Thymus (tissue), 11 donors: ENCODE measurements at regions not wholly inside any gene's neighbourhood (a gene's known extent, or its start where the extent isn't known, plus 50 kb on each side); places are given as distances from the start of the nearest gene placed in this dataset.

Experiments used
- DNase-seq, 9 donors: peaks; one replicate each; pipeline ENCODE4 v3.0.0-alpha.2; 2013; ENCODE audit warnings: low spot score in 9 of 9, low read depth in 6 of 9, missing footprints in 1 of 9
- H3K27ac ChIP-seq, 2 donors: one replicate each; pipeline ENCODE4 v1.5.1; 2013; ENCODE audit warnings: control low read depth in 1 of 2, low read depth in 1 of 2, low read length in 1 of 2, mild to moderate bottlenecking in 1 of 2, moderate library complexity in 1 of 2
- H3K27me3 ChIP-seq, 2 donors: one replicate each; pipeline ENCODE4 v1.5.1; 2013; ENCODE audit warnings: low read length in 1 of 2; ENCODE audit not compliant: control insufficient read depth in 2 of 2, insufficient read depth in 1 of 2
- H3K36me3 ChIP-seq, 2 donors: one replicate each; pipeline ENCODE4 v1.5.1; 2013; ENCODE audit warnings: low read length in 1 of 2, mild to moderate bottlenecking in 1 of 2, moderate library complexity in 1 of 2; ENCODE audit not compliant: control insufficient read depth in 2 of 2, insufficient read depth in 2 of 2
- H3K4me1 ChIP-seq, 2 donors: one replicate each; pipeline ENCODE4 v1.5.1; 2013; ENCODE audit warnings: low read length in 2 of 2; ENCODE audit not compliant: control insufficient read depth in 2 of 2, insufficient read depth in 2 of 2
- H3K4me3 ChIP-seq, 2 donors: one replicate each; pipeline ENCODE4 v1.5.1; 2013; ENCODE audit warnings: low read length in 2 of 2, control low read depth in 1 of 2, mild to moderate bottlenecking in 1 of 2
- H3K9me3 ChIP-seq, 2 donors: one replicate each; pipeline ENCODE4 v1.5.1; 2013; ENCODE audit warnings: low read length in 1 of 2, mild to moderate bottlenecking in 1 of 2; ENCODE audit not compliant: control insufficient read depth in 2 of 2, insufficient read depth in 1 of 2
- WGBS: extraction: QIAGEN DNeasy Blood & Tissue Kit; methylation state at CpG from one replicate; pipeline ENCODE4 v1.1.7; 2013; 5-methylcytosine and 5-hydroxymethylcytosine counted together
- donor health status: healthy.

- Histone ChIP-seq H3K27me3 (no peaks in the 10 kb centered on the region), H3K9me3 (no peaks in the 10 kb centered on the region), H3K4me3 (no peak overlapping the region), H3K36me3 (no peaks in the 10 kb centered on the region), H3K27ac (no peak overlapping the region), H3K4me1 (peaks cover 0 to under 1% of the 10 kb centered on the region in 2 donors)
- no peak for DNase-seq
Measured at GRCh38 chr5:74021126-74021525, 395.1 kb downstream of the ARHGEF28 start.

- WGBS = 85% methylated on average over 5 of the region's 5 CpGs
- no peaks in the 10 kb centered on the region for H3K27me3 ChIP-seq
- no peaks in the 10 kb centered on the region for H3K4me1 ChIP-seq
- H3K36me3 ChIP-seq = no peaks in the 10 kb centered on the region
- DNase-seq = no peak
- no peaks in the 10 kb centered on the region for H3K9me3 ChIP-seq
- H3K27ac ChIP-seq = no peak overlapping the region
- H3K4me3 ChIP-seq = no peak overlapping the region
Measured at GRCh38 chr5:74020503-74020902, 394.5 kb downstream of the ARHGEF28 start.

DNA sequence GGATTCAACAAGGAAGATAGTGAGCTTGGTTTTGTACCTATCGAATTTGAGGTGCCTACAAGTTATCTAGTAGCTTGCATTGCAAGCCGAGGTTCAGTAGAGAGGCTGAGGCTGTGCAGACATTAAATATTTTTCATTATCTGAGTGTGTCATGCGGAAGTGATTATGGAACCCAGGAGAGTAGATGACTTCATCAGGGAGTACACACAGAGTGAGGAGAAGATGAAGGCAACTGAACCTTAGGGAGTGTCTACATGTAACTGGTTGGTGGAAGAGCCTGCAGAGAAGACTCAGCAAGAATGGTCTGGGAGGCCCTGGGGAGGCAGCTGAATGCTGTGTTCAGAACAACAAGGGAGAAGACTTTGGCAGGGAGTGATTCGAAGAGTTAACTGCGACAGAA lies 393.9 kb downstream of the ARHGEF28 start:
- no peaks in the 10 kb centered on the region for H3K36me3 ChIP-seq
- no peaks in the 10 kb centered on the region for H3K4me1 ChIP-seq
- DNase-seq = no peak
- no peak overlapping the region for H3K4me3 ChIP-seq
- H3K9me3 ChIP-seq = no peaks in the 10 kb centered on the region
- no peak overlapping the region for H3K27ac ChIP-seq
- no peaks in the 10 kb centered on the region for H3K27me3 ChIP-seq
- 94% methylated on average over 5 of the region's 5 CpGs for WGBS

GRCh38 chr5:74017786-74018211 lies 391.8 kb downstream of the ARHGEF28 start:
- 91% methylated on average over 3 of the region's 3 CpGs for WGBS
- H3K4me1 ChIP-seq = no peaks in the 10 kb centered on the region
- no peak for DNase-seq
- no peak overlapping the region for H3K27ac ChIP-seq
- no peaks in the 10 kb centered on the region for H3K9me3 ChIP-seq
- H3K4me3 ChIP-seq = no peak overlapping the region
- H3K36me3 ChIP-seq = no peaks in the 10 kb centered on the region
- no peaks in the 10 kb centered on the region for H3K27me3 ChIP-seq

DNA sequence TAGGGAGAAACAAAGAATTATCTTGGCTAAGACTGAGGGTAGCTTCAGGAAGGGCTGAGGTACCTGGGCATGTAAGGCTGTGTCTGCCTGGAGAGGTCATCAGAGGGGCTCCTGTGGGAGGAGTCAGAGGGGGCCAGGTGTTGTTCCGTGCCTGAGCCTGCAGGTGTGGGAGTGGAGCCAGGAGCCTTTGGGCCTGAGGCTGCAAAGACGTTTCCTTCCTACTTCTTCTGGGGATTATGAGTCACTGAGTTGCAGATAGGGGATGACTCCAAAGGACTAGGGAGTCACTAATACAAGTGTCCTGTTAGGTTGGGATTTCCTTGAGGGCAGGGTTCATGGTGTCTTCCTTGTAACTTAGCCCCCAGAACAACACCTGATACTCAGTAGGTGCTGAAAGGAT lies 391.1 kb downstream of the ARHGEF28 start:
- Histone ChIP-seq H3K36me3 (no peaks in the 10 kb centered on the region), H3K27ac (no peak overlapping the region), H3K4me1 (no peaks in the 10 kb centered on the region), H3K4me3 (no peak overlapping the region), H3K9me3 (no peaks in the 10 kb centered on the region), H3K27me3 (no peaks in the 10 kb centered on the region)
- DNase-seq = no peak
- WGBS = 73% methylated on average over 2 of the region's 2 CpGs

DNA sequence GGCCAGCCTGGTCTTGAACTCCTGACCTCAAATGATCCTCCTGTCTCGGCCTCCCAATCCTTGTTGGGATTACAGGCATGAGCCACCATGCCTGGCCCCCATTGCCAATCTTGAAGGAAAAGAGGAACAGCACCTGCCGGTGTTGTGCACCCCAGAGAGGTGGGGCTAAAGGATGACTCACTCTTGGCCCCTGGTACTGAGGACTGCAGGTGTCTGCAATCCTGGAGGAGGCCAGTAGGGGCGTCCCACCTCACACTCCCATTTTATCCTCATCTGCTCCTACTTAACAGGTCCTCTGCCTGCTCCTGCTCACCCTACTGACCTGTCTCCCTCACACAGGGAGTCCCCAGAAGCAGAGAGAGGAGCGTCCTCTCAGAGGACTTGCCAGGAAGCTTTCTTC lies 390.4 kb downstream of the ARHGEF28 start:
- H3K4me3 ChIP-seq = no peak overlapping the region
- WGBS = 79% methylated on average over 4 of the region's 4 CpGs
- H3K36me3 ChIP-seq = no peaks in the 10 kb centered on the region
- H3K9me3 ChIP-seq = no peaks in the 10 kb centered on the region
- no peaks in the 10 kb centered on the region for H3K4me1 ChIP-seq
- DNase-seq = no peak
- H3K27ac ChIP-seq = no peak overlapping the region
- H3K27me3 ChIP-seq = no peaks in the 10 kb centered on the region

GRCh38 chr5:74015716-74016115 lies 389.7 kb downstream of the ARHGEF28 start:
- no peak overlapping the region for H3K4me3 ChIP-seq
- no peak for DNase-seq
- H3K4me1 ChIP-seq = no peaks in the 10 kb centered on the region
- H3K27me3 ChIP-seq = no peaks in the 10 kb centered on the region
- H3K9me3 ChIP-seq = no peaks in the 10 kb centered on the region
- H3K27ac ChIP-seq = no peak overlapping the region
- 95% methylated on average over 1 of the region's 1 CpG for WGBS
- no peaks in the 10 kb centered on the region for H3K36me3 ChIP-seq

DNA sequence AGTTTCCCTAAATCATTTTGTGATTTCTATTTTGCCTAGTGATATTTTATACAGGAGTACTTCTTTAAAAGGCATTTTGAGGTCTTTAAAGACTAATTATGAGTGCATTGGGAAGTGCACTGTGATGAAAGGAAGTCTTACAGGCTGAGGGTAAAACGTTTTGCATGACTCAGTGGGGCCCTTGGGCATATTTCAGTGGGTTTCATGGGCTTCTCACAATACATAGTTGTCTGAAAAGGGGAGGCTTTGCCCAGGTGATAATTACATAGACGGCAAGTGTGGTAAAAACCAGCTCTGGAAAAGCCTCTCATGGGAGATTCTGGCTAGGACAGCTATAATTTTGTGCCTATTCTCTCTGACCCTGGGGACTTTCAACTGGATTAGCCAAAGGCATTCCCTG lies 387.2 kb downstream of the ARHGEF28 start:
- Histone ChIP-seq H3K4me1 (no peaks in the 10 kb centered on the region), H3K27ac (no peak overlapping the region), H3K4me3 (no peak overlapping the region), H3K27me3 (no peaks in the 10 kb centered on the region), H3K36me3 (no peaks in the 10 kb centered on the region), H3K9me3 (no peaks in the 10 kb centered on the region)
- no peak for DNase-seq
- WGBS = 68% methylated on average over 2 of the region's 2 CpGs

DNA sequence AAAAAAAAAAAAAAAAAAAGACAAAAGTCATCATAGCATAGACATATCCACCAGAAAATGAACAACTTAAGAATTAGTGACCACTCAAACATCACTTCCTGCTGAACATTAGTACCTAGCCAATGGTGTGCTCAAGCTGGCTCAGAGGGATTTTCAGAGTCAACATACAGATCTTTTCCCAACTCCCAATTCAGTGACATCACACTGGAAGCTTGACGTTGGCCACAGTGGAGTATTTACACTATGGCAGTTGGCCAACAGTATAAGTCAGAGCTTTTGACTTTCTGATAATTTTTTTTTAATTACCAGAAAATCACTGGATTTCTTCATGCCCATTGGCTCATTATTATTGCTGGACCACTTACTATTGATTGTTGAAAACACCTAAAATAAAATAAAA lies 383.5 kb downstream of the ARHGEF28 start:
- WGBS = 92% methylated on average over 1 of the region's 1 CpG
- DNase-seq = no peak
- no peaks in the 10 kb centered on the region for H3K27me3 ChIP-seq
- no peaks in the 10 kb centered on the region for H3K9me3 ChIP-seq
- no peaks in the 10 kb centered on the region for H3K36me3 ChIP-seq
- H3K4me3 ChIP-seq = no peak overlapping the region
- no peaks in the 10 kb centered on the region for H3K4me1 ChIP-seq
- no peak overlapping the region for H3K27ac ChIP-seq

GRCh38 chr5:74007193-74007592 lies 381.2 kb downstream of the ARHGEF28 start:
- Histone ChIP-seq H3K27me3 (no peaks in the 10 kb centered on the region), H3K4me3 (no peak overlapping the region), H3K36me3 (no peaks in the 10 kb centered on the region), H3K9me3 (no peaks in the 10 kb centered on the region), H3K4me1 (no peaks in the 10 kb centered on the region), H3K27ac (no peak overlapping the region)
- no peak for DNase-seq
- 0% methylated on average over 1 of the region's 1 CpG for WGBS
